Activated naive CD4-positive, alpha-beta T cell treated with anti-CD3 and anti-CD28 coated beads, Interleukin-2, amount 50 U/mL, for 24 hours (primary cell): ENCODE measurements at regions not wholly inside any gene's neighbourhood (a gene's known extent, or its start where the extent isn't known, plus 50 kb on each side); places are given as distances from the start of the nearest gene placed in this dataset.
"Not testable (repeated sequence)": the region's sequence is repeated elsewhere in the genome, so short reads cannot be mapped to it uniquely, and the experiment has no call there.

Experiments used
- H3K27ac Mint-ChIP-seq: one replicate; pipeline ENCODE4 v1.8.0; 2021; ENCODE audit warnings: mild to moderate bottlenecking, mixed read lengths
- H3K27me3 Mint-ChIP-seq: one replicate; pipeline ENCODE4 v1.8.0; 2021; ENCODE audit warnings: mixed read lengths
- H3K36me3 Mint-ChIP-seq: one replicate; pipeline ENCODE4 v1.8.0; 2021; ENCODE audit warnings: mixed read lengths
- H3K4me1 Mint-ChIP-seq: one replicate; pipeline ENCODE4 v1.8.0; 2021; ENCODE audit warnings: mixed read lengths
- H3K4me3 Mint-ChIP-seq: one replicate; pipeline ENCODE4 v1.8.0; 2021; ENCODE audit warnings: mild to moderate bottlenecking, mixed read lengths
- H3K9me3 Mint-ChIP-seq: one replicate; pipeline ENCODE4 v1.8.0; 2021; ENCODE audit warnings: mixed read lengths

DNA sequence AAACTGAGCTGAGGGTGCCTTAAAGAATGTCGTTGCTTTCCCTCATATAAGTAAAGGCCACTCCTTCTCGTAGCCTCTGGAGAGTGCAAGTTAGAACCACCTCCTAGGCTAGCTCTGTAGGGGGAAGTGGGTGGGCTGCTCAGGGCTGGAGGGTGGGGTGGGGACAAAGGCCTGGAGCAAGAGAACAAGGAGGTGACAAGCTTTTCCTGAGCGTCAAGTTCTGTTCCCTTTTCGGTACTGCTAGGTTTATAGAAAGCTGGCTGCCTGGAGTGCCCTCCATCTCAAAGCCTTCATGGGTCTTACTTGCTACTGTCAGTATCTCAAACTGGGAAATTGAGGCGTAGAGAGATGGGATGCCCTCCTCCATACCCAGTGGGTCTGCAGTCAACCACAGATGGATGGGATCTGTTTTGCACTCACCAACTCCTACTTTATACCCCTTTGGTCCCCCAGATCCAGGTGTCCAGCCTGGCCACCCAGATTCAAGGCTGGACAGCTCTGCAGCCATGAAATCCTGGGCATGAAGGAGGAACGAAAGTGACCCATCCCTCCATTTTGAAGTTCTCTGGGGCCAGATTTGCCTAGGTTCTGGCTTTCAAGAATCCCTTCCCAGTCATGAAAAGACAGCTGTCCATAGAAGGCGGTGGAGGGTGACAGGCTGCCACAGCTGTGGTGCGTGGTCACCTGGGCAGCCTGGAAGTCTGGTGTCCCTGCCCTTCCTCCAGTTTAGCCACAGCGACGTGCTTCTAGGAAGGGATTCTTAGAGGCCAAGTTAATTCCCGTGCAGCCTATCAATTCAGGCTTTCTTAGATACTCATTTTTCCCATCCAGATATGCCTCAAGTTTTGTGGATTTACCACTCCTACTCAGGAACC is 117.8 kb downstream of the CRLF3 start:
- not testable (repeated sequence) for H3K9me3 Mint-ChIP-seq, H3K27ac Mint-ChIP-seq, H3K27me3 Mint-ChIP-seq, H3K4me3 Mint-ChIP-seq, H3K36me3 Mint-ChIP-seq
- peaks cover 29% of the 10 kb centered on the region for H3K4me1 Mint-ChIP-seq

GRCh38 chr17:30706004-30706403 is 118.5 kb downstream of the CRLF3 start:
- Mint-ChIP-seq H3K27ac (peak overlapping the region; percentile 59), H3K4me3 (peak overlapping the region; percentile 61), H3K4me1 (peaks cover 25% of the 10 kb centered on the region)
- not testable (repeated sequence) for H3K27me3 Mint-ChIP-seq, H3K9me3 Mint-ChIP-seq, H3K36me3 Mint-ChIP-seq

DNA sequence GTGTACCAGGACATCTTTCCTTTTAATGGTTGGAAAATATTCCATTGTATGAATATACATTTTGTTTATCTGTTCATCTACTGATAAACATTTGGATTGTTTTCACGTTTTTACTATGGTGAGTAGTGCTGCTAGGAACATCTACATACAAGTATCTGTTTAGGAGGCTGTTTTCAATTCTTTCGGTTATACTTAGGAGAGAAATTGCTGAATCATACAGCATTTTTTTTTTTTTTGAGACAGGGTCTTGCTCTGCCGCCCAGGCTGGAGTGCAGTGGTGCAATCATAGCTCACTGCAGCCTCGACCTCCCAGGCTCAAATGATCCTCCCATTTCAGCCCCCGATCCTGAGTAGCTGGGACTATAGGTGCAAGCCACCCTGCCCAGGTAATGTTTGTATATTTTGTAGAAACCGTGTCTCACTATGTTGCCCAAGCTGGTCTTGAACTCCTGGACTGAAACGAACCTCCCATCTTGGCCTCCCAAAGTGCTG is 122.9 kb downstream of the CRLF3 start:
- Mint-ChIP-seq H3K27ac (no peak overlapping the region), H3K4me3 (no peak overlapping the region), H3K4me1 (peaks cover 10% of the 10 kb centered on the region)

GRCh38 chr17:30700833-30701232 is 123.7 kb downstream of the CRLF3 start:
- not testable (repeated sequence) for H3K9me3 Mint-ChIP-seq, H3K4me3 Mint-ChIP-seq, H3K4me1 Mint-ChIP-seq, H3K36me3 Mint-ChIP-seq, H3K27me3 Mint-ChIP-seq, H3K27ac Mint-ChIP-seq

More for the DNA sequence above, 122.9 kb downstream of the CRLF3 start:
- peaks cover 3% of the 10 kb centered on the region for H3K27me3 Mint-ChIP-seq
- H3K36me3 Mint-ChIP-seq: no peaks in the 10 kb centered on the region
- H3K9me3 Mint-ChIP-seq: no peaks in the 10 kb centered on the region

GRCh38 chr17:30697619-30698460 is 126.7 kb downstream of the CRLF3 start:
- Mint-ChIP-seq H3K4me1 (peaks cover 12% of the 10 kb centered on the region), H3K4me3 (peak overlapping the region; percentile 72)
- H3K27me3 Mint-ChIP-seq, H3K36me3 Mint-ChIP-seq, H3K27ac Mint-ChIP-seq, H3K9me3 Mint-ChIP-seq: not testable (repeated sequence)

DNA sequence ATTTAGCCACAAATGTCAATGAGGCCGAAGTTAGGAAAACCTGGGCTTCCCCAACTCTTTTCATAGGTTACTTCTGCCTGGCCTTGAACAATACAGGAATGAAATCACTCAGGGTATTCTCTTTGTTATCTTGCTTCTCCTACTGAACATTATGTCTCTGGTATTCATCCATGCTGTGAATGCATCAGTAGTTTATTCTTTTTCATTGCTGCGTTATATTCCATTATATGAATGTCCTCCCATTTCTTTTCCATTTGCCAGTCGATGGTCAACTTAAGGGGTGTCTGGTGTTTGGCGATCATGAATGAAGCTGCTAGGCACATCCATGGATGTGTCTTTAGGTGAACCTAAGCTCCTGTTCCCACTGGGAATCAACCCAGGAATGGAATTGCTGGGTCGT is 128.3 kb downstream of the CRLF3 start:
- H3K4me1 Mint-ChIP-seq: peaks cover 12% of the 10 kb centered on the region
- no peak overlapping the region for H3K4me3 Mint-ChIP-seq
- H3K27me3 Mint-ChIP-seq: peaks cover 1% of the 10 kb centered on the region
- no peaks in the 10 kb centered on the region for H3K9me3 Mint-ChIP-seq
- no peaks in the 10 kb centered on the region for H3K36me3 Mint-ChIP-seq
- H3K27ac Mint-ChIP-seq: no peak overlapping the region

DNA sequence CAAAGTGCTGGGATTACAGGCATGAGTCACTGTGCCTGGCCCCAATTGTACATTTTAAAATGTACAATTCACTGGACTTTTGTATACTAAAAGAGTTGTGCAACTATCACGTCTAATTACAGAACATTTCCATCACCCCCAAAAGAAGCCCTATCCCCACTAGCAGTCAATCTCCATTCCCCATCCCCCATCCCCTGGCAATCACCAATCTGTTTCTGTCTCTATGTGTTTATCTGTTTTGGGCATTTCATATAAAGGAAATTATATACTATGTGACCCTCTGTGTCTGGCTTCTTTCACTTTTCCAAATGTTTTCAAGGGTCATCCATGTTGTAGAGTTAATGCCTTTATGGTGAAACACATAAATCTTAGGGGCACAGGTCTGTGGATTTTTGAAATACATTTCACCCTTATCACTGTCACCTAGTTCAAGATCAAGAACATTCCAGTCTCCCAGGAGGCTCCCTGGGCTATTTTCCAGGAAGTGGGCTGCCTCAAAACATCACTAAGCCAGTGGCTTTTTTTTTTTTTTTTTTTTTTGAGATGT is 129.2 kb downstream of the CRLF3 start:
- H3K4me1 Mint-ChIP-seq: peaks cover 12% of the 10 kb centered on the region
- H3K9me3 Mint-ChIP-seq, H3K27ac Mint-ChIP-seq, H3K4me3 Mint-ChIP-seq, H3K36me3 Mint-ChIP-seq, H3K27me3 Mint-ChIP-seq: not testable (repeated sequence)

DNA sequence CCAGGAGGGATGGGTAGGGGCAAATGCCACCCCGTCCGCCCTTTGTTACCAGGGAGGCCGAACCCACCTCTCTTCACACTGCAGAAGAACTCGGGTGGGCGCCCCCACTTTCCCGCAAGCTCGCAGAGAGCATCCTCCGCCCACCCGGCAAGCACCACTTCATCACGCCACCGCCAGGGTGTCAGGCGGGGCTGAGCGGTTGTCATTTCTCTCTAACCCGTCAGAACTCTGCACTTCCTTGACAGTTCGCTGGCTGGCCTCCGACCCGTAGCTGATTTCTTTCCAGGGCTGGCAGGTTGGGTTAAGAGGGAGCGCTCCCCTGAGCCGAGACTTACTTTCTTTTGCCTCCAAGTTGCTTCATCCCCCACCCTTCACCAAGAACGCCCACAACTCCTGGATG is 130.7 kb downstream of the CRLF3 start:
- H3K9me3 Mint-ChIP-seq, H3K36me3 Mint-ChIP-seq, H3K27me3 Mint-ChIP-seq: not testable (repeated sequence)
- Mint-ChIP-seq H3K4me3 (peak overlapping the region; percentile 66), H3K4me1 (peaks cover 12% of the 10 kb centered on the region), H3K27ac (peak overlapping the region; percentile 52)

GRCh38 chr17:30689266-30690000 is 135.1 kb downstream of the CRLF3 start:
- not testable (repeated sequence) for H3K4me3 Mint-ChIP-seq, H3K36me3 Mint-ChIP-seq, H3K27ac Mint-ChIP-seq, H3K27me3 Mint-ChIP-seq, H3K9me3 Mint-ChIP-seq
- peaks cover 13% of the 10 kb centered on the region for H3K4me1 Mint-ChIP-seq

- H3K4me1 Mint-ChIP-seq, H3K27ac Mint-ChIP-seq, H3K4me3 Mint-ChIP-seq, H3K9me3 Mint-ChIP-seq, H3K36me3 Mint-ChIP-seq, H3K27me3 Mint-ChIP-seq: not testable (repeated sequence)
Observed at GRCh38 chr17:30686538-30687479, 137.7 kb downstream of the CRLF3 start.

DNA sequence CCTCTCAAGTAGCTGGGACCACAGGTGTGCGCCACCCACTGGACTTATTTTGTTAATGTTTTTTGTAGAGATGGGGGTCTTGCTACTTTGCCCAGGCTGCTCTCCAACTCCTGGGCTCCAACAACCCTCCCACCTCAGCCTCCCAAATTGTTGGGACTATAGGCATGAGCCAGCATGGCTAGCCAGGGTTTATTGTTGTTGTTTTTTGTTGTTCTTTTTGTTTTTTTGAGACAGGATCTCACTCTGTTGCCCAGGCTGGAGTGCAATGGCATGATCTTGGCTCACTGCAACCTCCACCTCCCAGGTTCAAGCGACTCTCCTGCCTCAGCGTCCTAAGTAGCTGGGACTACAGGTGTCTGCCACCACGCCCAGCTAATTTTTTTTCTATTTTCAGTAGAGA is 142.2 kb downstream of the CRLF3 start:
- H3K27me3 Mint-ChIP-seq: peaks cover 10% of the 10 kb centered on the region
- not testable (repeated sequence) for H3K27ac Mint-ChIP-seq, H3K4me1 Mint-ChIP-seq, H3K4me3 Mint-ChIP-seq, H3K9me3 Mint-ChIP-seq, H3K36me3 Mint-ChIP-seq

- H3K4me3 Mint-ChIP-seq, H3K4me1 Mint-ChIP-seq, H3K27me3 Mint-ChIP-seq, H3K9me3 Mint-ChIP-seq, H3K27ac Mint-ChIP-seq, H3K36me3 Mint-ChIP-seq: not testable (repeated sequence)
Observed at GRCh38 chr17:30680681-30681080, 143.8 kb downstream of the CRLF3 start.

- H3K4me1 Mint-ChIP-seq: no peaks in the 10 kb centered on the region
- H3K27me3 Mint-ChIP-seq: peaks cover 1% of the 10 kb centered on the region
- H3K9me3 Mint-ChIP-seq: no peaks in the 10 kb centered on the region
- no peaks in the 10 kb centered on the region for H3K36me3 Mint-ChIP-seq
- no peak overlapping the region for H3K27ac Mint-ChIP-seq
- H3K4me3 Mint-ChIP-seq: no peak overlapping the region
Observed at GRCh38 chr17:30677550-30678249, 146.8 kb downstream of the CRLF3 start.

DNA sequence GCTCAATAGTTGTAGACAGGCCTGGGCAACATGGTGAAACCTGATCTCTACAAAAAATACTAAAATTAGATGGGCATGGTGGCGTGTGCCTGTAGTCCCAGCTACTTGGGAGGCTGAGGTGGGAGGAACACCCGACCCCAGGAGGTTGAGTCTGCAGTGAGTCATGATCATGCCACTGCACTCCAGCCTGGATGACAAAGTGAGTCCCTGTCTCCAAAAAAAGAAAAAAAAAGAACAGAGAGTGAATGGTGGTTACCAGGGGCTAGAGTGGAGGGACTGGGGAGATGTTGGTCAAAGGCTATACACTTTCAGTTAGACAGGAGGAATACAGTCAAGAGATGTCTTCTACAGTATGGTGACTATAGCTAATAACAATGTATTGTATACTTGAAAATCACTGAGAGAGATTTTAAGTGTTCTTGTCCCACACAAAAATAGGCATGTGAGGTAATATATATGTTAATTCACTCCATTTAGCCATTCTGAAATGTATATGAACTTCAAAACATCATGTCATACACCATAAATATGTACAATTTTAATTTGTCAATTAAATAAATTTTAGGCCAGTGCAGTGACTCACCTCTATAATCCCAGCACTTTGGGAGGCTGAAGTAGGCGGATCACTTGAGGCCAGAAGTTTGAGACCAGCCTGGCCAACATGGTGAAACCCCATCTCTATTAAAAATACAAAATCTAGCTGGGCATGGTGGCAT is 148.6 kb downstream of the CRLF3 start:
- H3K27ac Mint-ChIP-seq, H3K4me3 Mint-ChIP-seq, H3K4me1 Mint-ChIP-seq, H3K9me3 Mint-ChIP-seq, H3K36me3 Mint-ChIP-seq, H3K27me3 Mint-ChIP-seq: not testable (repeated sequence)
